ENCODE measurements at regions not wholly inside any gene's neighbourhood (a gene's known extent, or its start where the extent isn't known, plus 50 kb on each side); places are given as distances from the start of the nearest gene placed in this dataset.

- TF ChIP-seq CTCF (IDR thresholded peaks at IDR 0.05) (no peak), POLR2A (IDR thresholded peaks at IDR 0.05) (no peak)
Measured at GRCh38 chr9:69993110-69993509, 50.5 kb upstream of the MAMDC2 start.

Measured in right lobe of liver (tissue), 4 donors.